ENCODE measurements at regions not wholly inside any gene's neighbourhood (a gene's known extent, or its start where the extent isn't known, plus 50 kb on each side); places are given as distances from the start of the nearest gene placed in this dataset.
"Not testable (repeated sequence)": the region's sequence is repeated elsewhere in the genome, so short reads cannot be mapped to it uniquely, and the experiment has no call there.

DNA sequence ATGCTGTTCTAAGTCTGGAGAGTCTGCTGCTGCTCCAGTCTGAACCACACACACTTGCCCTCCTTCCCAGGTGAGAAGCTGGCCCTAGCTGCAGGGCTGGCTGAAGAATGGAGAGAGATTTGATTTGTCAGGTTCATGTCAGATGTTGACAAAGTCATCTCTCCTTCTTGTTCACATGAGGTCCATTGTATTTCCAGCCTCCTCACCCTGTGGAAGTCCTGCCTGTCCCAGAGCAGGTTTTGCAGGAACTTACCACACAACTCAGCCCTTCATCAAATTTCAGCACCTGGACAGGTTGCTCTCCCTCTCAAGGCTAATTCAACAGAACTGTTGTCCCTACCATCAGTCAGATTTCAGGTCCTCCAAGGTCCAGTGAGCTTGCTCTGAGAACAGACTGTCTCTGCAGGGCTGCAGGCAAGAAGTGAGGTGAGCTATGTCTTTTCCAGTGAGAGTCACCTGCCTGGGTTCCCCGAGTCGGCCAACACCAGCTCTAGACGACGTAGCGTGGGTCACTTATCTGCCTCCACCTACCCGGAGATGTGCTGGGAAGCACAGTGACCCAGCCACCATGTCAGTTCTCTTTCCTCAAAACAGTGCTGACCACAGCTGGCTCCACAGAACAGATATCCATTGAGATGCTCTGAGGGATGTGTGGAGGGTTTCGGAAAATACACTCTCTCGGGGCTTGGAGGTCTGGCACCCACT, 58.0 kb upstream of the CD93 start:
- H3K27ac ChIP-seq (ENCODE audit: low read length): no peak overlapping the region
- no peaks in the 10 kb centered on the region for H3K9me3 ChIP-seq (ENCODE audit: control insufficient read depth, low read depth, low read length)
- H3K27me3 ChIP-seq (ENCODE audit: control insufficient read depth, insufficient read depth, low read length): no peaks in the 10 kb centered on the region
- H3K9ac ChIP-seq (ENCODE audit: low read length): no peak overlapping the region
- no peak overlapping the region for H3K4me3 ChIP-seq (ENCODE audit: low read length)
- no peaks in the 10 kb centered on the region for H3K36me3 ChIP-seq (ENCODE audit: control insufficient read depth, low read depth, low read length)
- no peaks in the 10 kb centered on the region for H3K4me1 ChIP-seq (ENCODE audit: control insufficient read depth, low read depth, low read length)

DNA sequence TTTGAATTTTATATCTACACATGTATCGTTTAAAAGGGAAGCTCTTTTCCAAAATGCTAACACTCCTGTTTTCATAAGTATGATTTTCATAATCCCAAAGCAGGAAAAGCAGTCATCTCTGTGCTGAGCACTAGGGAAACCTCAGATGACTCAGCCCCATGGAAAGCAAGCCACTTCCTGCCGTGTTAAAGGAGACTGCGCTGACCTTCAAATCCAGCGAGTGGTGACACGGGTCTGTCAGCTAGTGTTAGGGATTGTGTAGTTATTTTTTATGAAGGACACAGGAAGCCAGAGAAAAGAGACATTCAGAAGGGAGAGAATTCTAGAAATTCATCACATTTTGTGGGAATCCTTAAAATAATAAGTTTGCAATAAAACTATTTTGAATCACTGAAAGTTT, 57.0 kb upstream of the CD93 start:
- Histone ChIP-seq H3K9me3 (ENCODE audit: control insufficient read depth, low read depth, low read length) (no peaks in the 10 kb centered on the region), H3K9ac (ENCODE audit: low read length) (no peak overlapping the region), H3K4me3 (ENCODE audit: low read length) (no peak overlapping the region), H3K27me3 (ENCODE audit: control insufficient read depth, insufficient read depth, low read length) (no peaks in the 10 kb centered on the region), H3K27ac (ENCODE audit: low read length) (no peak overlapping the region), H3K4me1 (ENCODE audit: control insufficient read depth, low read depth, low read length) (no peaks in the 10 kb centered on the region), H3K36me3 (ENCODE audit: control insufficient read depth, low read depth, low read length) (no peaks in the 10 kb centered on the region)

DNA sequence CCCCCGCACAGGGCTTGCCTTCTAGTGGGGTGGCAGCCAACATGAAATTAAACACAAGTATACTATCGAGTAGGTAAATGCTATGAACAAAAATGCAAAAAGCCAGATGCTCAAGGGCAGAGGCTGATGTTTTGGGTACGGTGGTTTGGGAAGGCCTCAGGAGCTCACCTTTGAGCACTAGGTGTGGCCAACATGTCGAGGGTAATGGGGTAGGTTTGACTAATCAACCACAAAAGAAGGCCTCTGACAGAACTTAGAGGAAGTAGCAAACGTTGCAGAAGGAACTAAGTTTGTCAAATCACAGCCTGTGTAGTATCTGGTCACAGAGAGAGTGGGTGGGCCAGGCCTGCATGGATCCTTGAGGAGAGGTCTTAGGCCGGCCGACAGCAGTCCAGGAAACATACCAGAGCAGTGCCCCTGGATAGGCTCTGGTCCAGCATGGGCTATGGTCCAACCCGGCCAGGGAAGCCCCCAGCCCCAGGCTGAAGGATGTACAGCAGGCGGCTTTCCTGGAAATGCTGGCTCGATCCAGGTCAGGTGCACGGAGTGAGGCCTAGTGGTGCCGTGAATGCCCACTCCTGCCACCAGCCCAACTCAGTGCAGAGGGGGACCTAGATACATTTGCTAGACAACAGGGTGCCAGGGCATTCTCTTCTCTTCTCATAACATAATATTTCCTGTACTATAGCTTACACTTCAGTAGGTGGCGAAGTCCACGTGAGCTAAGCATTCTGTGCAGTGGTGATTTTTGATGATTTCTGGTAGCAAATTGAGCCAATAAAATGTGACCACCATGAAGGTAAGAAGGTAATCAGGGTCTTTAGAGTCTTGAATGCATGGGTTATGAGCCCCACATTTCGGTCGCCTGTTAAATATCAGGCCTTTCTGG, 56.3 kb upstream of the CD93 start:
- H3K27me3 ChIP-seq (ENCODE audit: control insufficient read depth, insufficient read depth, low read length): no peaks in the 10 kb centered on the region
- no peaks in the 10 kb centered on the region for H3K9me3 ChIP-seq (ENCODE audit: control insufficient read depth, low read depth, low read length)
- H3K4me1 ChIP-seq (ENCODE audit: control insufficient read depth, low read depth, low read length): no peaks in the 10 kb centered on the region
- H3K9ac ChIP-seq (ENCODE audit: low read length): no peak overlapping the region
- no peak overlapping the region for H3K4me3 ChIP-seq (ENCODE audit: low read length)
- H3K36me3 ChIP-seq (ENCODE audit: control insufficient read depth, low read depth, low read length): no peaks in the 10 kb centered on the region
- no peak overlapping the region for H3K27ac ChIP-seq (ENCODE audit: low read length)

DNA sequence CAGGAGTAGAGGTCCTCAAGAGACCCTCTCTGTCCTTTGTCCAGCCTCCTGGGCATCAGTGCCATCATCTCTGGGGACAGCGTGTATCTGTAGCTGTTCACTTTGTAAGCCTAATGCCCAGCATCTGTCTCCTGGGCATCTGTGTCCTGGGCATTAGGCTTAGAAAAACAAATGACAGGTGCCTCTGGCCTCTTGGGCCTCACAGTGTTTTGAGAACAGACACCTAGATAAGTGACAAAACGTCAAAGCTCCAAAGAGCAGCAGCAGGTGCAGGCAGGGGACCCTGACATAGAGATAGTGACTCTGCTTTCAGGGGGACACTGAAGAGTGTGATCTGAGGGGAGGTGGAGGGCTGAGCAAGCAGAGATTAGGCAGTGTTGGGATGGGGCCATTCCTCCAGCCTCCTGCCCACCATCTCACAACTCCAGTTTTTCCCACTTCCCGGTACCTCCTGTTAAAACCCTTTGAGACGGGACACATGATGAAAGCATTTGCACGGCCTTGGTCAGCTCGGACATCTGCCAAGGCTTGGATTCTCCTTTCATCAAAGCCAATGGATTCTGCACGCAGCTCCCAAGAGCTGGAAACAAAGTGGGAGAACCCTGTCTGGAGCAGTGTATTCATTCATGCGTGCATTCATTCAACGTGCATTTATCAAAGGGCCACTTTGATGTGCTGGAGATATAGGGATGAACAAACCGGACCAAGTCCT, 55.5 kb upstream of the CD93 start:
- Histone ChIP-seq H3K27me3 (ENCODE audit: control insufficient read depth, insufficient read depth, low read length) (no peaks in the 10 kb centered on the region), H3K9me3 (ENCODE audit: control insufficient read depth, low read depth, low read length) (no peaks in the 10 kb centered on the region), H3K36me3 (ENCODE audit: control insufficient read depth, low read depth, low read length) (no peaks in the 10 kb centered on the region), H3K9ac (ENCODE audit: low read length) (no peak overlapping the region), H3K4me3 (ENCODE audit: low read length) (no peak overlapping the region), H3K27ac (ENCODE audit: low read length) (no peak overlapping the region), H3K4me1 (ENCODE audit: control insufficient read depth, low read depth, low read length) (no peaks in the 10 kb centered on the region)

DNA sequence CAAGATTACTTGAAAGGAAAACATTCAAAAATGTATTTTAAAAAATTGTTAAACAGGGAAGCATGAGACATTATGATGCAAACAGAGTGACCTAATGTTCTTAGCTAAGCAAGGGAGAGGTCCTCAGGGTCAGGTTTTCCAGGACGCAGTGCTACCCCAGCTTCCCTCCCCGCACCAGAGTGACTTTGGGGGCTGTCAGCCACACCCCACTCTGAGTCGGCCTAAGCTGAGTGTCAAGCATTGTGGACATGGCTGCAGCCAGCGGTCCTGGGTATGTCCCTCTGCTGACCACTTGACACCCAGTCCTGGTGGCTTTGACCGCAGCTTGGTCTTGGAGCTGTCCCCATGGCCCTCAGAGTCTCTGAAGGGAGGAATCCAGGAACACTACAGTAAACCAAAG, 54.9 kb upstream of the CD93 start:
- no peak overlapping the region for H3K4me3 ChIP-seq (ENCODE audit: low read length)
- no peak overlapping the region for H3K9ac ChIP-seq (ENCODE audit: low read length)
- no peak overlapping the region for H3K27ac ChIP-seq (ENCODE audit: low read length)
- H3K36me3 ChIP-seq (ENCODE audit: control insufficient read depth, low read depth, low read length): no peaks in the 10 kb centered on the region
- no peaks in the 10 kb centered on the region for H3K9me3 ChIP-seq (ENCODE audit: control insufficient read depth, low read depth, low read length)
- H3K27me3 ChIP-seq (ENCODE audit: control insufficient read depth, insufficient read depth, low read length): no peaks in the 10 kb centered on the region
- H3K4me1 ChIP-seq (ENCODE audit: control insufficient read depth, low read depth, low read length): no peaks in the 10 kb centered on the region

DNA sequence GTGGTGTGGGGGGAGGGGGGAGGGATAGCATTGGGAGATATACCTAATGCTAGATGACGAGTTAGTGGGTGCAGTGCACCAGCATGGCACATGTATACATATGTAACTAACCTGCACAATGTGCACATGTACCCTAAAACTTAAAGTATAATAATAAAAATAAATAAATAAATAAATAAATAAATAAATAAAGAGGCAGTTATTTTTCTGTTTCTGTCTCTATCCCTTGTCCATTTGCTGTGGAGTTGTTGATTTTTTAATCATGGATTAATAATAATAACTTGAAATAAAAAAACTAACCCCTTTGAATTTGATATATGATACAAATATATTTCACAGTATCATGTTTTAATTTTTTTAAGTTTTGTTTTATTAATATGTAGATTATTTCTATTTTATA, 53.9 kb upstream of the CD93 start:
- H3K27me3 ChIP-seq (ENCODE audit: control insufficient read depth, insufficient read depth, low read length); H3K9ac ChIP-seq (ENCODE audit: low read length); H3K36me3 ChIP-seq (ENCODE audit: control insufficient read depth, low read depth, low read length); H3K9me3 ChIP-seq (ENCODE audit: control insufficient read depth, low read depth, low read length); H3K4me3 ChIP-seq (ENCODE audit: low read length); H3K27ac ChIP-seq (ENCODE audit: low read length); H3K4me1 ChIP-seq (ENCODE audit: control insufficient read depth, low read depth, low read length): not testable (repeated sequence)

DNA sequence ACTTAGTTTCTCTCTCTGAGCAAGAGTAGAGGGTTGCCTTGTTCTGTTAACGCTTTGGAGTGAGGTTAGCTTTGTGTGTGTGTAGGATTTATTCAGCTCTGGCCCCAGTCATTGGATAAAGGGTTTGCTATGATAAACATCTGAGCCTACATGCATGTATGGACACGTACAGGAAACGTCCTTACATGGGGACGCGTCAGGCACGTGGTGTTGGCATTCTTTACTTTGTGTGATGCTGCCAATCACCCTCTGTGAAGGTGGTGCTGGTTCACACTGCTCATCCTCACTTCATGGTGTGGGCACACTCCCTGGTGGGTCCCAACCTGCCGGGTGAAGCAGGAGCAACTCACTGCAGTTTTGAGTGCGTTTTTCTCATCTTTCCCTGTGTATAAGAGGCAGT, 53.4 kb upstream of the CD93 start:
- H3K27me3 ChIP-seq (ENCODE audit: control insufficient read depth, insufficient read depth, low read length): no peaks in the 10 kb centered on the region
- H3K9me3 ChIP-seq (ENCODE audit: control insufficient read depth, low read depth, low read length): no peaks in the 10 kb centered on the region
- no peaks in the 10 kb centered on the region for H3K36me3 ChIP-seq (ENCODE audit: control insufficient read depth, low read depth, low read length)
- no peaks in the 10 kb centered on the region for H3K4me1 ChIP-seq (ENCODE audit: control insufficient read depth, low read depth, low read length)
- H3K9ac ChIP-seq (ENCODE audit: low read length): no peak overlapping the region
- H3K4me3 ChIP-seq (ENCODE audit: low read length): no peak overlapping the region
- no peak overlapping the region for H3K27ac ChIP-seq (ENCODE audit: low read length)

DNA sequence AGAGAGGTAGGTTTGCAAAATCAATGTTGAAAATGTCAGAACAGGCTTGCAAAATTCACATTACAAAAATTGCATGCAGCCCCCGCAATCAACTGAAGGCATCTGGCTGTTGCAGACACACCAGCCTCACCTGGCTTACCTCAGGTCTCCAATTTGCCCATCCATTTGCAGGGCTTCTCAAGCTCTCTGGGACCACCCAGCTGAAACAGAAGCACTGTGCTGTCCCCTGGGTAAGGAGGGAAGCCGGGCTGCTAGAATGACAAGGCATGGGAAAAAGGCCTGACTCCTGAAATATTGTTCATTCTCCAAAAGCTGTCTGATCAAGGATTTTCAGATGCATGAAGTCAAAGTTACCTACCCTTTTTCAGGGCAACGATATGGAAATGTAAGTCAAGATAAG, 52.6 kb upstream of the CD93 start:
- Histone ChIP-seq H3K4me3 (ENCODE audit: low read length) (no peak overlapping the region), H3K9ac (ENCODE audit: low read length) (no peak overlapping the region), H3K36me3 (ENCODE audit: control insufficient read depth, low read depth, low read length) (no peaks in the 10 kb centered on the region), H3K4me1 (ENCODE audit: control insufficient read depth, low read depth, low read length) (no peaks in the 10 kb centered on the region), H3K27me3 (ENCODE audit: control insufficient read depth, insufficient read depth, low read length) (no peaks in the 10 kb centered on the region), H3K27ac (ENCODE audit: low read length) (no peak overlapping the region), H3K9me3 (ENCODE audit: control insufficient read depth, low read depth, low read length) (no peaks in the 10 kb centered on the region)

DNA sequence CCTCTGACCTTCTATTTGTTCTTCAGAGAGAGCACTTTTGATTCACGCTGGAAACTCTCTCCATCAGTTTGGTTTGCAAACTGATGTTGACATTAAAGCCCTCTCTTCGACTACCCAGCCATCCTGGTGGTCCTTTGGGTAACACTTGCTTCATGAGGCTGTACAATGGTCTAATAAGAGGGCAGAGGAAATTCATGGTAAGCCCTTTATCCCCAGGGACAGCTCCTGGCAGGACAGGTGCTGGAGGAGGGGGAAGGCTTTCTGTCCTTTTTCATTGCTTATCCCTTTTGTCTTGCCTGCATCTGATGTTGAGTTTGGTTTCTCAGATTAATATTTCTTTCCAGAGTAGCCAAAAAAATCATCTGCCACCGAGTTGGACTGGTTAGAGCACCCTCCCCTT, 52.1 kb upstream of the CD93 start:
- no peaks in the 10 kb centered on the region for H3K36me3 ChIP-seq (ENCODE audit: control insufficient read depth, low read depth, low read length)
- H3K4me1 ChIP-seq (ENCODE audit: control insufficient read depth, low read depth, low read length): no peaks in the 10 kb centered on the region
- H3K4me3 ChIP-seq (ENCODE audit: low read length): no peak overlapping the region
- no peak overlapping the region for H3K9ac ChIP-seq (ENCODE audit: low read length)
- no peak overlapping the region for H3K27ac ChIP-seq (ENCODE audit: low read length)
- no peaks in the 10 kb centered on the region for H3K27me3 ChIP-seq (ENCODE audit: control insufficient read depth, insufficient read depth, low read length)
- no peaks in the 10 kb centered on the region for H3K9me3 ChIP-seq (ENCODE audit: control insufficient read depth, low read depth, low read length)

DNA sequence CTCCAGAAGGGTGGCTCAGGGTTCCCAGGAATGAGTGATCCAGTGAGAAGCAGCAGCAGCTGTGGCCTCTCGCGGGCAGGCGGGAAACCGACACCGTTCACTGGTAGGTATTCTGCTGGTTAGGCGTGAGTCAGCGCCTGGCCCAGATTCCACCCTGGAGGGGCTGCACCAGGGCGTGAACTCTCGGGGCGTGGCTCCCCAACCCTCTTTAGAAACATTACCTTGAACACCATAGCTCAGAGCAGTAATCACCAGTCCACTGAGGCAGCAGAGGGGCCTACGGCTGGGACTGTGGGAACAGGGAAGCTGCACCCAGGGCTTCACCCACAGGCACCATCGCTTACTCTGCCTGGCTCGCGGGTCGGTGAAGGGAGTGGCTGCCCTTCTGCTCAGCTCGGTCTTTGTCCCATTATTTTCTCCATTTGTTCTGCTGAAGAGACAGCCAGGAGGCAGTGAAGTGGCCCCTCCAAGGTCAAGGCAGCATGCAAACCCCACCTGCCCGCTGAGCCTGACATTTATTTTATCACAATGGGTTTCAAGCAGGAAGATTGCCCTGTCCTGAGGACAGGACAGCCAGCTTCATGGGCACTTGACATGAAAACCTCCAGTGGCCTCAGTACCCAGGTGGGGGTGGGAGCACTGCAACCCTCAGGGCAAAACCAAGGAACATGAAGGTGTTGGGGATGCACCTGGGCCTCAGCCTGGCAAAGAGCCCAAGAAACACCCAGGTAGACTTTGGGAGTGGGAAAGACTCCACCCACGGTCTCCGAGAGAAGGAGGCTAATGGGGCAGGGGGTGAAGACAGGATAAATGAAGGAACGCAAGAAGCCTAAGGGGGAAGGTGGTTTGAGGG, 51.0 kb upstream of the CD93 start:
- no peak overlapping the region for H3K27ac ChIP-seq (ENCODE audit: low read length)

More for the DNA sequence above, 51.0 kb upstream of the CD93 start:
- H3K27me3 ChIP-seq (ENCODE audit: control insufficient read depth, insufficient read depth, low read length): no peaks in the 10 kb centered on the region
- no peak overlapping the region for H3K4me3 ChIP-seq (ENCODE audit: low read length)
- H3K36me3 ChIP-seq (ENCODE audit: control insufficient read depth, low read depth, low read length): no peaks in the 10 kb centered on the region
- H3K9me3 ChIP-seq (ENCODE audit: control insufficient read depth, low read depth, low read length): no peaks in the 10 kb centered on the region
- H3K4me1 ChIP-seq (ENCODE audit: control insufficient read depth, low read depth, low read length): no peaks in the 10 kb centered on the region
- no peak overlapping the region for H3K9ac ChIP-seq (ENCODE audit: low read length)

All from iPS-18a (cell line).